OCI-LY3 (cell line): ENCODE measurements at regions not wholly inside any gene's neighbourhood (a gene's known extent, or its start where the extent isn't known, plus 50 kb on each side); places are given as distances from the start of the nearest gene placed in this dataset.

Experiments used
- H2AFZ ChIP-seq: fragments of 200-600, 300-600 bp; shearing (Covaris generic); 2 replicates; pipeline ENCODE4 v1.6.0; 2014; ENCODE audit warnings: antibody characterized with exemption, low read depth, low read length
- H3K27ac ChIP-seq: fragments of 200-600, 300-600 bp; sonication (generic); 2 replicates; pipeline ENCODE4 v1.5.1; 2014; ENCODE audit warnings: mild to moderate bottlenecking, low read length, moderate library complexity, mixed read lengths
- H3K27me3 ChIP-seq: fragments of 200-600, 300-600 bp; sonication (generic); 2 replicates; pipeline ENCODE4 v1.6.1; 2014; ENCODE audit warnings: low read depth, low read length, mixed read lengths
- H3K36me3 ChIP-seq: fragments of 200-600, 300-600 bp; sonication (generic); replicated peaks from 2 replicates; pipeline ENCODE3; 2014; ENCODE audit warnings: low read depth, low read length, mixed read lengths
- H3K4me1 ChIP-seq: fragments of 300-600, 200-600 bp; sonication (generic); 2 replicates; pipeline ENCODE4 v1.6.1; 2014; ENCODE audit warnings: low read length, mixed read lengths
- H3K4me2 ChIP-seq: fragments of 200-600, 300-600 bp; sonication (generic); 2 replicates; pipeline ENCODE4 v1.6.1; 2014; ENCODE audit warnings: low read length, mixed read lengths
- H3K4me3 ChIP-seq: fragments of 300-600, 200-600 bp; sonication (generic); 2 replicates; pipeline ENCODE4 v1.5.1; 2014; ENCODE audit warnings: antibody characterized with exemption, mild to moderate bottlenecking, low read length, moderate library complexity
- H3K79me2 ChIP-seq: fragments of 300-600, 200-600 bp; shearing (Covaris generic); 2 replicates; pipeline ENCODE4 v1.6.1; 2014; ENCODE audit warnings: mild to moderate bottlenecking, low read length, mixed read lengths
- H3K9ac ChIP-seq: fragments of 300-600, 200-600 bp; shearing (Covaris generic); 2 replicates; pipeline ENCODE4 v1.6.0; 2014; ENCODE audit warnings: mild to moderate bottlenecking, low read length, moderate library complexity
- H3K9me3 ChIP-seq: fragments of 200-600, 300-600 bp; shearing (Covaris generic); 2 replicates; pipeline ENCODE4 v1.6.1; 2014; ENCODE audit warnings: low read length, mixed read lengths; ENCODE audit not compliant: insufficient read depth
- H4K20me1 ChIP-seq: fragments of 200-600, 300-600 bp; sonication (generic); 2 replicates; pipeline ENCODE4 v1.6.1; 2016; ENCODE audit warnings: low read length, mixed read lengths; ENCODE audit not compliant: insufficient read depth
- EZH2phosphoT487 ChIP-seq: fragments of 200-600 bp; shearing (Covaris generic); IDR thresholded peaks from 2 replicates; pipeline ENCODE4 v1.6.1; 2018; ENCODE audit warnings: antibody characterized with exemption, mixed run types, low read depth
- TF ChIP-seq, protein P1 (sequence below): fragments of 200-600, 300-600 bp; sonication (generic); IDR thresholded peaks from 2 replicates; pipeline ENCODE4 v1.5.1; 2014; ENCODE audit warnings: antibody characterized with exemption, low read length, low read depth

DNA sequence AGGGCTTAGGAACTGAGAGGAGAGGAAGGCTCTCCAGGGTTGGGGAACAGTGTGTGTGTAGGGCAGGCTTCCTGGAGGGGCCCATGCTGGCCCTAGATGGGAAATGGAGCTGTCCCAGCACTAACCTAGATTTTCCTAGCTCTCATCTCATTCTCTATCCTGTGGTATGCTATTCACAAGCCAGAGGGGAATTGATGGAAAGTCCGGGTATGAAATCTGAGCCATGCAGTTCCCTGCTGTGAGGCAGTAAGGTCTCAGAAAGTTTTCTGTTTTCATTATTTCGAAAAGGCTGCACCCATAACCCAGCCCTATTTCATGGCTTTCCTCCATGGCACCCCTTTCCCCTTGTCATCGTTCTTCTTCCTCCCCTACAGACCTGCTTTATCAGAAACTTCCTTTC is 220.3 kb downstream of the RPS24 start:
- Histone ChIP-seq H3K9me3 (no peaks in the 10 kb centered on the region), H3K4me1 (no peaks in the 10 kb centered on the region)

DNA sequence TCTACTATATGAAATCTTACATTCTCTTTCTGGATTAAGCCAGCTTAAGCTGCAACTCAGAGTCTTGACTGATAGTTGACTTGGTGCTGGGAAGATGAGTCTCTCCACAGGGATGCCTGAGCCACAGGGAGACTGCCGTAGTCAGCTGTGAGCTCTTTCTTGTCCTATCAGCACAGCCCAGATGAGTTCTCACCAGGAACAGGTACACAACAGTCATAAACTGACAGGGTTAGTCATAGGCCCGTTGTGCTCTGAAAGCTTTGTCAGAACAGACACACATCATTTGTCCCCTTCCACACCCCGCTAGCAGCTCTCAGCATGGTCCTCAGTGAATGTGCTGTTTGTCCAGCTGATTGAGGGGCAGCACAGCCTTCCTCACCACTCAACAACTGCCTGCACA is 221.6 kb downstream of the RPS24 start:
- TF ChIP-seq, protein P1, sequence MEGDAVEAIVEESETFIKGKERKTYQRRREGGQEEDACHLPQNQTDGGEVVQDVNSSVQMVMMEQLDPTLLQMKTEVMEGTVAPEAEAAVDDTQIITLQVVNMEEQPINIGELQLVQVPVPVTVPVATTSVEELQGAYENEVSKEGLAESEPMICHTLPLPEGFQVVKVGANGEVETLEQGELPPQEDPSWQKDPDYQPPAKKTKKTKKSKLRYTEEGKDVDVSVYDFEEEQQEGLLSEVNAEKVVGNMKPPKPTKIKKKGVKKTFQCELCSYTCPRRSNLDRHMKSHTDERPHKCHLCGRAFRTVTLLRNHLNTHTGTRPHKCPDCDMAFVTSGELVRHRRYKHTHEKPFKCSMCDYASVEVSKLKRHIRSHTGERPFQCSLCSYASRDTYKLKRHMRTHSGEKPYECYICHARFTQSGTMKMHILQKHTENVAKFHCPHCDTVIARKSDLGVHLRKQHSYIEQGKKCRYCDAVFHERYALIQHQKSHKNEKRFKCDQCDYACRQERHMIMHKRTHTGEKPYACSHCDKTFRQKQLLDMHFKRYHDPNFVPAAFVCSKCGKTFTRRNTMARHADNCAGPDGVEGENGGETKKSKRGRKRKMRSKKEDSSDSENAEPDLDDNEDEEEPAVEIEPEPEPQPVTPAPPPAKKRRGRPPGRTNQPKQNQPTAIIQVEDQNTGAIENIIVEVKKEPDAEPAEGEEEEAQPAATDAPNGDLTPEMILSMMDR, result no peak
- no peak for TF ChIP-seq EZH2phosphoT487
- Histone ChIP-seq H3K27ac (no peak overlapping the region), H3K36me3 (no peaks in the 10 kb centered on the region), H3K79me2 (no peaks in the 10 kb centered on the region), H3K9ac (no peak overlapping the region), H3K9me3 (no peaks in the 10 kb centered on the region), H3K4me1 (no peaks in the 10 kb centered on the region), H3K4me2 (no peak overlapping the region), H4K20me1 (no peaks in the 10 kb centered on the region), H3K27me3 (no peaks in the 10 kb centered on the region), H3K4me3 (no peak overlapping the region), H2AFZ (no peak overlapping the region)

More for the DNA sequence above, 220.3 kb downstream of the RPS24 start:
- no peak overlapping the region for H2AFZ ChIP-seq
- no peak overlapping the region for H3K4me3 ChIP-seq
- H3K27ac ChIP-seq, result no peak overlapping the region
- no peaks in the 10 kb centered on the region for H3K79me2 ChIP-seq
- no peaks in the 10 kb centered on the region for H3K27me3 ChIP-seq
- TF ChIP-seq, protein P1, result no peak
- no peak for TF ChIP-seq EZH2phosphoT487
- no peaks in the 10 kb centered on the region for H3K36me3 ChIP-seq
- H3K9ac ChIP-seq, result no peak overlapping the region
- H3K4me2 ChIP-seq, result no peak overlapping the region
- no peaks in the 10 kb centered on the region for H4K20me1 ChIP-seq

DNA sequence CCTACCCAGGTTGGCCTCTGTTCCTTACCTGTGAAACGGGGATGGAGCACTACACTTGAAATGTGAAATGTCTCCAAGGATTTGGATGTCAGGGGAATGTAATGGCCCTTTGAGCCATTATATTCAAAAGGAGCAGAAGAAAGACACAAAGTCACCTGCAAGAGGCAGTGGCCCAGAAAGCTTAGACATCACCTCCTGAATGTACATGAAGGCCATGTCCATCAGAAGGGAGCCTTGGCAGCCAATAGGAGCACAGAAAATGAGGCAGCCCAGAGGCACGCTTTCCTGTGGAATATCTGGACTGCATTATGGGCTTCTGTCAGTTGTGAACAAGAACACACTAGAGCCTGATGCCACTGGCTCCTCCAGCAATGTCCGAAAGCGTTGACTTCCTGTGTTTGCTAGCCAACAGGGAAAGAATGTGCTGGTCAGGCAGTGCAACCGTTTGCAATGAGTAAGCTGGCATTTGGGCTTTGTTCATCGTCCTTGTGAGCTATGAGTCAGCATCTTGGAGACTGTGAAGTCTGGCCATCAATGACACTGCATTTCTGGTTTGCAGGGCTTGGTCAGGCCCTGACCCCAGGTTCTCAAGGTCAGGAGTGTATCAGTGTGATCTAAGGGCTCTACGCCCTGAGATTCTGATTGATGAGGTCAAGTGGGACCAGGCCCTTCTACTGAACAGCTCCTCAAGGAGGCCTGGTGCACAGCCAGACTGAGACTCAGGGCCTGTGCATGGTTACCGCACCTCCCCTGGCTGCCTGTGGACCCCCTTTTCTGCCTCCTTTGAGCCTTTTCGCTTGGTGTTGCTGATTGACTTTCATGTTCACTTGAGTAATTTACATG is 222.4 kb downstream of the RPS24 start:
- Histone ChIP-seq H3K27ac (no peak overlapping the region), H2AFZ (no peak overlapping the region), H3K9ac (no peak overlapping the region), H3K9me3 (no peaks in the 10 kb centered on the region), H3K4me1 (no peaks in the 10 kb centered on the region), H3K27me3 (no peaks in the 10 kb centered on the region), H3K79me2 (no peaks in the 10 kb centered on the region), H3K4me3 (no peak overlapping the region), H3K36me3 (no peaks in the 10 kb centered on the region), H4K20me1 (no peaks in the 10 kb centered on the region), H3K4me2 (no peak overlapping the region)
- no peak for TF ChIP-seq EZH2phosphoT487
- TF ChIP-seq, protein P1, result no peak

DNA sequence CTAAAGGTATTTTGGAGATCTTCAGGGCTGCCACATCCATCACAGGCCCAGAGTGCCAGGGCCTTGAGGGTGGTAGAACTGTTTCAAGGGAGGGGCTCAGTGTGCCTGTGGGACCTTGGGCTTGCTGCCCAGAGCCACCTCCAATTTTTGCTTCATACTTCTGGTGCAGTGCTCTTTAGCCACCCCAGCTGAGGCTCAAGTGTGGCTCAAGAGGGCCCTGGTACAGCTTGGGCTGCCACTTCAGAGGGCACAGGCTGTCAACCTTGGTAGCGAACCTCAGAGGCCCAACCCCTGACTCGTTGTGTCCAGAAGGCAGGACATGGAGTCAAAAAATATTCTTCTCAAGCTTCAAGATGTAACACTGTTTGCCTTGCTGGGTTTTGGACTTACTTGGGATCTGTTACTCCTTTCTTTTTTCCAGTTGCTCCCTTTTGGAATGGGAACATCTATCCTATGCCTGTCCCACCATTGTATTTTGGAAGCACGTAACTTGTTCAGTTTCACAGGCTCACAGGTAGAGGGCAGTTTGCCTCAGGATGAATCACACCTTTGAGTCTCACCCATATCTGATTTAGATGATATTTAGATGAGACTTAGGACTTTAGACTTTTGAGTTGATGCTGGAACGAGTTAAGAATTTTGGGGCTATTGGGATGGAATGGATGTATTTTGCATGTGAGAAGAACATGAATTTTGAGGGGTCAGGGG is 224.8 kb downstream of the RPS24 start:
- H3K9me3 ChIP-seq, result no peaks in the 10 kb centered on the region
- no peaks in the 10 kb centered on the region for H3K36me3 ChIP-seq
- H3K79me2 ChIP-seq, result no peaks in the 10 kb centered on the region
- no peak overlapping the region for H3K4me2 ChIP-seq
- no peak overlapping the region for H2AFZ ChIP-seq
- H4K20me1 ChIP-seq, result no peaks in the 10 kb centered on the region
- no peak for TF ChIP-seq EZH2phosphoT487
- TF ChIP-seq, protein P1, result peak; percentile 19; the same call in 1 of the 2 replicates
- H3K27ac ChIP-seq, result no peak overlapping the region
- H3K9ac ChIP-seq, result no peak overlapping the region
- H3K27me3 ChIP-seq, result no peaks in the 10 kb centered on the region
- H3K4me3 ChIP-seq, result no peak overlapping the region
- H3K4me1 ChIP-seq, result no peaks in the 10 kb centered on the region
